NCI-H146 treated with DMSO at 0.1 percent for 48 hours (cell line): ENCODE measurements at regions not wholly inside any gene's neighbourhood (a gene's known extent, or its start where the extent isn't known, plus 50 kb on each side); places are given as distances from the start of the nearest gene placed in this dataset.
A peak's percentile ranks its signal among the peaks of the same experiment; 100 is the strongest.
"Not testable (repeated sequence)": the region's sequence is repeated elsewhere in the genome, so short reads cannot be mapped to it uniquely, and the experiment has no call there.

ENCODE experiments used
- DNase-seq: peaks from one replicate; lab custom pipeline; 2025; ENCODE audit not compliant: unreplicated experiment; lab: John Stamatoyannopoulos, UW

- no peak for DNase-seq
These were observed 70.0 kb downstream of the MZT1 start for GRCh38 chr13:72657379-72657778.

- DNase-seq, result no peak
These were observed 71.1 kb downstream of the MZT1 start for GRCh38 chr13:72656357-72656756.

- DNase-seq, result no peak
These were observed 73.9 kb downstream of the MZT1 start for GRCh38 chr13:72653506-72653905.

- no peak for DNase-seq
These were observed 74.7 kb downstream of the MZT1 start for GRCh38 chr13:72652681-72653080.

- peak; percentile 42 for DNase-seq
These were observed 76.3 kb downstream of the MZT1 start for GRCh38 chr13:72651144-72651543.

- DNase-seq, result no peak
These were observed 77.3 kb downstream of the MZT1 start for GRCh38 chr13:72650051-72650700.

- DNase-seq, result peak; percentile 8
These were observed 78.8 kb downstream of the MZT1 start for GRCh38 chr13:72648513-72649065.

GRCh38 chr13:72647422-72647821 is 80.0 kb downstream of the MZT1 start:
- DNase-seq, result no peak

- DNase-seq, result no peak
These were observed 81.9 kb downstream of the MZT1 start for GRCh38 chr13:72645521-72645920.

- no peak for DNase-seq
These were observed 84.0 kb downstream of the MZT1 start for GRCh38 chr13:72643311-72643989.

GRCh38 chr13:72639377-72639776 is 88.1 kb downstream of the MZT1 start:
- DNase-seq, result no peak

GRCh38 chr13:72638059-72638815 is 89.2 kb downstream of the MZT1 start:
- DNase-seq, result no peak

GRCh38 chr13:72637561-72637960 is 89.9 kb downstream of the MZT1 start:
- no peak for DNase-seq

- no peak for DNase-seq
These were observed 92.6 kb downstream of the MZT1 start for GRCh38 chr13:72634859-72635258.

- no peak for DNase-seq
These were observed 104.9 kb downstream of the MZT1 start for GRCh38 chr13:72622546-72622945.

GRCh38 chr13:72620874-72621273 is 106.6 kb downstream of the MZT1 start:
- DNase-seq, result no peak

- DNase-seq, result no peak
These were observed 109.5 kb downstream of the MZT1 start for GRCh38 chr13:72617951-72618350.

- DNase-seq, result no peak
These were observed 110.2 kb downstream of the MZT1 start for GRCh38 chr13:72617186-72617585.

- DNase-seq, result not testable (repeated sequence)
These were observed 117.1 kb downstream of the MZT1 start for GRCh38 chr13:72610251-72610891.

GRCh38 chr13:72599178-72599743 is 128.2 kb downstream of the MZT1 start:
- no peak for DNase-seq
